Fibroblast of lung (primary cell): ENCODE measurements at regions not wholly inside any gene's neighbourhood (a gene's known extent, or its start where the extent isn't known, plus 50 kb on each side); places are given as distances from the start of the nearest gene placed in this dataset.

Source experiments
- DNase-seq, 2 donors: peaks; one replicate each; pipeline versions ENCODE4 v3.0.0 to v3.0.0-alpha.2; 2010; ENCODE audit warnings: low read depth in 2 of 2
- H2AFZ ChIP-seq: 2 replicates; pipeline ENCODE4 v1.5.1; 2012; ENCODE audit warnings: low read length, control low read depth, inconsistent platforms
- H3K27ac ChIP-seq: 2 replicates; pipeline ENCODE4 v1.5.1; 2011; ENCODE audit warnings: low read length, control low read depth; ENCODE audit not compliant: insufficient read depth
- H3K27me3 ChIP-seq: 2 replicates; pipeline ENCODE4 v1.5.1; 2011; ENCODE audit warnings: mild to moderate bottlenecking, low read length; ENCODE audit not compliant: control insufficient read depth, insufficient read depth
- H3K36me3 ChIP-seq: 2 replicates; pipeline ENCODE4 v1.5.1; 2011; ENCODE audit warnings: low read length; ENCODE audit not compliant: control insufficient read depth, insufficient read depth
- H3K4me1 ChIP-seq: 2 replicates; pipeline ENCODE4 v1.5.1; 2011; ENCODE audit warnings: low read length; ENCODE audit not compliant: control insufficient read depth, insufficient read depth; ENCODE audit errors: extremely low read depth
- H3K4me2 ChIP-seq: 2 replicates; pipeline ENCODE4 v1.5.1; 2011; ENCODE audit warnings: low read length, control low read depth; ENCODE audit not compliant: insufficient read depth; ENCODE audit errors: extremely low read depth
- H3K4me3 ChIP-seq, 4 experiments: fragments of 200-600 bp in 1 of 4; sonication (generic) in 1 of 4; replicated peaks in 1 of 4; 2 replicates each; pipeline ENCODE4 v1.5.1; 2011 to 2016; ENCODE audit warnings: low read length in 4 of 4, low read depth in 3 of 4, mild to moderate bottlenecking in 3 of 4, control low read depth in 2 of 4, inconsistent platforms in 1 of 4, mixed read lengths in 1 of 4; ENCODE audit not compliant: insufficient read depth in 1 of 4; ENCODE audit errors: control extremely low read depth in 1 of 4
- H3K79me2 ChIP-seq: 2 replicates; pipeline ENCODE4 v1.5.1; 2012; ENCODE audit warnings: mild to moderate bottlenecking, low read length, inconsistent platforms; ENCODE audit not compliant: control insufficient read depth, insufficient read depth
- H3K9ac ChIP-seq: 2 replicates; pipeline ENCODE4 v1.5.1; 2011; ENCODE audit warnings: mild to moderate bottlenecking, low read length, control low read depth; ENCODE audit not compliant: insufficient read depth
- H3K9me3 ChIP-seq: 2 replicates; pipeline ENCODE4 v1.5.1; 2012; ENCODE audit warnings: low read depth, low read length; ENCODE audit not compliant: control insufficient read depth, insufficient read depth
- H4K20me1 ChIP-seq: 2 replicates; pipeline ENCODE4 v1.5.1; 2011; ENCODE audit warnings: low read length; ENCODE audit not compliant: control insufficient read depth, insufficient read depth; ENCODE audit errors: extremely low read depth
- EZH2 ChIP-seq: IDR thresholded peaks from 2 replicates; pipeline ENCODE4 v1.5.1; 2012; ENCODE audit warnings: low read length, control low read depth, mild to moderate bottlenecking; ENCODE audit errors: missing control alignments
- TF ChIP-seq, protein P1 (sequence below), 2 donors: IDR thresholded peaks in 1 of 2; conservative IDR thresholded peaks in 1 of 2; 1 replicate in 1 of 2; 2 replicates in 1 of 2; pipeline ENCODE4 v1.5.1; 2011 to 2012; ENCODE audit warnings: low read length in 2 of 2, control low read depth in 1 of 2, inconsistent platforms in 1 of 2, low read depth in 1 of 2, mild to moderate bottlenecking in 1 of 2

- Histone ChIP-seq H2AFZ (no peak overlapping the region), H4K20me1 (no peaks in the 10 kb centered on the region), H3K9ac (no peak overlapping the region), H3K27ac (no peak overlapping the region), H3K36me3 (no peaks in the 10 kb centered on the region), H3K27me3 (no peaks in the 10 kb centered on the region), H3K4me2 (no peak overlapping the region), H3K4me1 (no peaks in the 10 kb centered on the region), H3K4me3 (no peak overlapping the region), H3K79me2 (no peaks in the 10 kb centered on the region), H3K9me3 (no peaks in the 10 kb centered on the region)
- no peak for DNase-seq
- TF ChIP-seq EZH2: no peak
Measured at GRCh38 chr3:76811418-76811817, 228.5 kb upstream of the ROBO2 start.

DNA sequence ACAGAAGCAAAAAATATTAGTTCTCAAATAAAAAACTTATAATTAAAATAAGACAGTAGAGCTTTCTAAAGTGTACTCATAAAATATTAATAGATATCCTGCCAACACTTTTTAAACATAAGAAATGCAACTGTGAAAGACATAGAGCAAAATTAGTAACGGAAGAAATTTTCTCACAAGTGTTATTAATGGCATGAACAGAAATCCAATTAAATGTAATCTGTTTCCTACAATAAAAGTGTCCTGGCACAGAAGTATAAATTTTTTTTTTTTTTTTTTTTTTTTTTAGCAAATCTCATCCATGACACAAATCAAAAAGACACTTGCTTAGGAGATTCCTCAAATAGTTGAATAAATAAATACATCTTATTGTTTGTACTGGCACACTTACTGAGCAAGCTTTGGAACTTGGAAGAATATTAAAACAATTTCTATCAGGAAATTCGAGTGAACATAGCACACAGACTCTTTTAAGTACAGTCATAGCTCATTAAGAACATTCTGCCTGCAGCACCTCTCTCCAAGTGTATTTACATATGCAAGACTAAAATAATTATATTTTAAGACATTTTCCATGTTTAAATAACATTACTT, 227.2 kb upstream of the ROBO2 start:
- TF ChIP-seq, protein P1, sequence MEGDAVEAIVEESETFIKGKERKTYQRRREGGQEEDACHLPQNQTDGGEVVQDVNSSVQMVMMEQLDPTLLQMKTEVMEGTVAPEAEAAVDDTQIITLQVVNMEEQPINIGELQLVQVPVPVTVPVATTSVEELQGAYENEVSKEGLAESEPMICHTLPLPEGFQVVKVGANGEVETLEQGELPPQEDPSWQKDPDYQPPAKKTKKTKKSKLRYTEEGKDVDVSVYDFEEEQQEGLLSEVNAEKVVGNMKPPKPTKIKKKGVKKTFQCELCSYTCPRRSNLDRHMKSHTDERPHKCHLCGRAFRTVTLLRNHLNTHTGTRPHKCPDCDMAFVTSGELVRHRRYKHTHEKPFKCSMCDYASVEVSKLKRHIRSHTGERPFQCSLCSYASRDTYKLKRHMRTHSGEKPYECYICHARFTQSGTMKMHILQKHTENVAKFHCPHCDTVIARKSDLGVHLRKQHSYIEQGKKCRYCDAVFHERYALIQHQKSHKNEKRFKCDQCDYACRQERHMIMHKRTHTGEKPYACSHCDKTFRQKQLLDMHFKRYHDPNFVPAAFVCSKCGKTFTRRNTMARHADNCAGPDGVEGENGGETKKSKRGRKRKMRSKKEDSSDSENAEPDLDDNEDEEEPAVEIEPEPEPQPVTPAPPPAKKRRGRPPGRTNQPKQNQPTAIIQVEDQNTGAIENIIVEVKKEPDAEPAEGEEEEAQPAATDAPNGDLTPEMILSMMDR (conservative IDR thresholded peaks at IDR 0.05 in 1 of 2, IDR thresholded peaks at IDR 0.05 in 1 of 2; ENCODE audit: low read depth in 1 of 2, low read length in 2 of 2): no peak
- no peak for TF ChIP-seq EZH2
- H3K36me3 ChIP-seq: no peaks in the 10 kb centered on the region
- H2AFZ ChIP-seq: no peak overlapping the region
- H3K9ac ChIP-seq: no peak overlapping the region
- no peak overlapping the region for H3K4me3 ChIP-seq
- H3K4me2 ChIP-seq: no peak overlapping the region
- no peaks in the 10 kb centered on the region for H4K20me1 ChIP-seq
- no peaks in the 10 kb centered on the region for H3K79me2 ChIP-seq
- H3K9me3 ChIP-seq: no peaks in the 10 kb centered on the region
- H3K27ac ChIP-seq: no peak overlapping the region
- no peaks in the 10 kb centered on the region for H3K27me3 ChIP-seq
- no peaks in the 10 kb centered on the region for H3K4me1 ChIP-seq
- DNase-seq: no peak

- Histone ChIP-seq H3K4me3 (no peak overlapping the region), H3K4me2 (no peak overlapping the region), H3K36me3 (no peaks in the 10 kb centered on the region), H3K4me1 (no peaks in the 10 kb centered on the region), H3K27me3 (no peaks in the 10 kb centered on the region), H2AFZ (no peak overlapping the region), H4K20me1 (no peaks in the 10 kb centered on the region), H3K9me3 (no peaks in the 10 kb centered on the region), H3K27ac (no peak overlapping the region), H3K9ac (no peak overlapping the region), H3K79me2 (no peaks in the 10 kb centered on the region)
- TF ChIP-seq, protein P1 (conservative IDR thresholded peaks at IDR 0.05 in 1 of 2, IDR thresholded peaks at IDR 0.05 in 1 of 2; ENCODE audit: low read depth in 1 of 2, low read length in 2 of 2): no peak
- no peak for TF ChIP-seq EZH2
- no peak for DNase-seq
Measured at GRCh38 chr3:76815561-76815960, 224.3 kb upstream of the ROBO2 start.
